Peyer's patch (tissue), 4 donors: ENCODE measurements at regions not wholly inside any gene's neighbourhood (a gene's known extent, or its start where the extent isn't known, plus 50 kb on each side); places are given as distances from the start of the nearest gene placed in this dataset.

ENCODE experiments used
- DNase-seq, 3 donors: peaks; one replicate each; pipeline ENCODE4 v3.0.0-alpha.2; 2017 to 2019
- H3K27ac ChIP-seq, 4 donors: fragments of 200-600 bp; sonication (generic); one replicate each; pipeline ENCODE4 v1.5.1; 2016 to 2019
- H3K27me3 ChIP-seq, 2 donors: fragments of 200-600 bp; sonication (generic); one replicate each; pipeline ENCODE4 v1.5.1; 2019
- H3K36me3 ChIP-seq, 3 donors: fragments of 200-600 bp; sonication (generic); one replicate each; pipeline ENCODE4 v1.5.1; 2016 to 2019
- H3K4me1 ChIP-seq, 4 donors: fragments of 200-600 bp; sonication (generic); one replicate each; pipeline ENCODE4 v1.5.1; 2016 to 2019
- H3K4me3 ChIP-seq, 4 donors: fragments of 200-600 bp; sonication (generic); 1 replicate in 3 of 4; 2 replicates in 1 of 4; pipeline ENCODE4 v1.5.1; 2016 to 2019; ENCODE audit warnings: mild to moderate bottlenecking in 1 of 4
- H3K9me3 ChIP-seq, 4 donors: fragments of 200-600 bp; sonication (generic); one replicate each; pipeline ENCODE4 v1.5.1; 2016 to 2019; ENCODE audit warnings: mild to moderate bottlenecking in 1 of 4
- POLR2A ChIP-seq, 2 donors: fragments of 450-650 bp; IDR thresholded peaks; one replicate each; pipeline ENCODE4 v1.5.1; 2017; ENCODE audit warnings: antibody characterized with exemption in 2 of 2, mild to moderate bottlenecking in 2 of 2, moderate library complexity in 2 of 2
- TF ChIP-seq, protein P1 (sequence below), 6 experiments: fragments of 450-650 bp in 4 of 6; fragments of 200-600 bp in 2 of 6; sonication (generic) in 1 of 6; IDR thresholded peaks; one replicate each; pipeline ENCODE4 v1.5.1; 2017 to 2019; ENCODE audit warnings: antibody characterized with exemption in 6 of 6, mild to moderate bottlenecking in 3 of 6, moderate library complexity in 1 of 6

DNA sequence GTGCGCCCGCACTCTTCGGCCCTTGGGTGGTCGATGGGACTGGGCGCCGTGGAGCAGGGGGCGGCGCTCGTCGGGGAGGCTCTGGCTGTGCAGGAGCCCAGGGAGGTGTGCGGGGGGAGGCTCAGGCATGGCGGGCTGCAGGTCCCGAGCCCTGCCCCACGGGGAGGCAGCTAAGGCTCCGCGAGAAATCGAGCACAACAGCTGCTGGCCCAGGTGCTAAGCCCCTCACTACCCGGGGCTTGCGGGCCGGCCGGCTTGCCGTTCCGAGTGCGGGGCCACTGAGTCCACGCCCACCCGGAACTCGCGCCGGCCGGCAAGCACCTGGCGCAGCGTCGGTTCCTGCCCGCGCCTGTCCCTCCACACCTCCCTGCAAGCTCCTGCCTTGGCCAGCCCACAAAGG lies 462.3 kb upstream of the JARID2 start:
- H3K27ac ChIP-seq = no peak overlapping the region
- no peaks in the 10 kb centered on the region for H3K36me3 ChIP-seq
- H3K9me3 ChIP-seq = no peaks in the 10 kb centered on the region
- no peak overlapping the region for H3K4me3 ChIP-seq
- no peaks in the 10 kb centered on the region for H3K27me3 ChIP-seq
- TF ChIP-seq, protein P1, sequence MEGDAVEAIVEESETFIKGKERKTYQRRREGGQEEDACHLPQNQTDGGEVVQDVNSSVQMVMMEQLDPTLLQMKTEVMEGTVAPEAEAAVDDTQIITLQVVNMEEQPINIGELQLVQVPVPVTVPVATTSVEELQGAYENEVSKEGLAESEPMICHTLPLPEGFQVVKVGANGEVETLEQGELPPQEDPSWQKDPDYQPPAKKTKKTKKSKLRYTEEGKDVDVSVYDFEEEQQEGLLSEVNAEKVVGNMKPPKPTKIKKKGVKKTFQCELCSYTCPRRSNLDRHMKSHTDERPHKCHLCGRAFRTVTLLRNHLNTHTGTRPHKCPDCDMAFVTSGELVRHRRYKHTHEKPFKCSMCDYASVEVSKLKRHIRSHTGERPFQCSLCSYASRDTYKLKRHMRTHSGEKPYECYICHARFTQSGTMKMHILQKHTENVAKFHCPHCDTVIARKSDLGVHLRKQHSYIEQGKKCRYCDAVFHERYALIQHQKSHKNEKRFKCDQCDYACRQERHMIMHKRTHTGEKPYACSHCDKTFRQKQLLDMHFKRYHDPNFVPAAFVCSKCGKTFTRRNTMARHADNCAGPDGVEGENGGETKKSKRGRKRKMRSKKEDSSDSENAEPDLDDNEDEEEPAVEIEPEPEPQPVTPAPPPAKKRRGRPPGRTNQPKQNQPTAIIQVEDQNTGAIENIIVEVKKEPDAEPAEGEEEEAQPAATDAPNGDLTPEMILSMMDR (IDR thresholded peaks at IDR 0.05) = no peak
- no peak for TF ChIP-seq POLR2A (IDR thresholded peaks at IDR 0.05)
- no peak for DNase-seq
- no peaks in the 10 kb centered on the region for H3K4me1 ChIP-seq

DNA sequence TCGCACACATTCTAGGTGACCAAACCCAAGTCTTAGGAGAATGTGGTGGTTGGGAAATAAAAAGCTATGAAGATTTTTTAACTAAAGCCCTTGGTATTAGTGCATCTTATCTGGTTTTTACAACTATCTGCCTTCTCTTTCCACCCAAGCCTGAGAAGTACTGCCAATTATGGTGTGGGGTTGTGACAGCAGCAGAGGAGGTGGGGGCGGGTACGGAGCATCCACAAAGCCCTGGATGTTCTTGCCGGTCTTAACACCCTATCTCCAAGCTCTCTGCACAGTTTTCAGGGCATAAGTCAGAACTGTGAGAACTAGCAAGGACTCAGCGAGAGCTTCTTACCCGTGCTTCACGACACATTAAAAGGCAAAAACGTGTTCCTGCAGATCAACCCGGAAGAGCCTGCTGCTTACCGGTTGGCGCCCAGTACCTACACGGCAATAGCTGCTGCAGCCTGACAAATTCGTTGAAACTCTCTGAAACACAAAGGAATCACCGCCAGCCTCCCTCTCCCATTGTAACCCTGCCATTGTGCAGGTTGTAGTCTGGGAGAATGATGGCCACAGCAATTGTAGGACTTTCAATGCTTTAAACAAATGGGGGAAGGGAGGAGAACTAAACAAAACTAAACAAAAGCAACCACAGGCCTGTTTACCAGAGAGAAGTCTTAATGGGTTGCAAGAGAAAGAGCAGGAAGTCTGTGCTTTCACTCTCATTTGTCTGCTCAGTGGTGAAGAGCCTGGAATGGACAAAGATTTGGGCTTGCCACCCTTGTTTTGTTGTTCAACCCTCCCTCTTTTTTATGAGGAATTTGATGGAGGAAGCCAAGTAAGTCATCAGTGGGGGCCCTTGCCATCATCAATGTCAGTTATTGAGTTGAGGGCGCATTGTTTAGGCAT lies 461.0 kb upstream of the JARID2 start:
- no peak for TF ChIP-seq POLR2A (IDR thresholded peaks at IDR 0.05)
- TF ChIP-seq, protein P1 (IDR thresholded peaks at IDR 0.05) = no peak
- no peaks in the 10 kb centered on the region for H3K9me3 ChIP-seq
- no peaks in the 10 kb centered on the region for H3K36me3 ChIP-seq
- H3K4me3 ChIP-seq = no peak overlapping the region
- no peaks in the 10 kb centered on the region for H3K27me3 ChIP-seq
- no peak for DNase-seq
- H3K27ac ChIP-seq = peak overlapping the region in 1 of 4 donors; percentile 14
- H3K4me1 ChIP-seq = no peaks in the 10 kb centered on the region

DNA sequence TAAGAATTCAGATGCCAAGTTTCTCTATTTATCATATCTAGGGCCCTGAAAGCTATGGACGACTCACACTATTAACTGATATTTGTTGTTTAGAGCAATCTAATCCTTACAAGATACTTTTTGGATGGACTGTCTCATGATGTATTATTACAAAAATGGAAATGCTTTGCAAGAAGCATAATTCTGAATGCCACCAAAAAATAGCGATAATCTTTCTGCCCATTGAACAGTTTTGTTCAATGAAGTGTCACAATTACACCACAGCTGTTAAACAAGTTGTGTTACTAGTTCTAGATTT lies 460.4 kb upstream of the JARID2 start:
- no peaks in the 10 kb centered on the region for H3K4me1 ChIP-seq
- no peak overlapping the region for H3K4me3 ChIP-seq
- no peaks in the 10 kb centered on the region for H3K36me3 ChIP-seq
- H3K27ac ChIP-seq = no peak overlapping the region
- TF ChIP-seq POLR2A (IDR thresholded peaks at IDR 0.05) = no peak
- TF ChIP-seq, protein P1 (IDR thresholded peaks at IDR 0.05) = no peak
- DNase-seq = no peak
- no peaks in the 10 kb centered on the region for H3K27me3 ChIP-seq
- H3K9me3 ChIP-seq = no peaks in the 10 kb centered on the region

GRCh38 chr6:14786008-14786407 lies 459.9 kb upstream of the JARID2 start:
- Histone ChIP-seq H3K36me3 (no peaks in the 10 kb centered on the region), H3K27ac (no peak overlapping the region), H3K4me1 (no peaks in the 10 kb centered on the region), H3K27me3 (no peaks in the 10 kb centered on the region), H3K4me3 (no peak overlapping the region), H3K9me3 (no peaks in the 10 kb centered on the region)
- DNase-seq = no peak
- TF ChIP-seq POLR2A (IDR thresholded peaks at IDR 0.05) = no peak
- TF ChIP-seq, protein P1 (IDR thresholded peaks at IDR 0.05) = no peak

DNA sequence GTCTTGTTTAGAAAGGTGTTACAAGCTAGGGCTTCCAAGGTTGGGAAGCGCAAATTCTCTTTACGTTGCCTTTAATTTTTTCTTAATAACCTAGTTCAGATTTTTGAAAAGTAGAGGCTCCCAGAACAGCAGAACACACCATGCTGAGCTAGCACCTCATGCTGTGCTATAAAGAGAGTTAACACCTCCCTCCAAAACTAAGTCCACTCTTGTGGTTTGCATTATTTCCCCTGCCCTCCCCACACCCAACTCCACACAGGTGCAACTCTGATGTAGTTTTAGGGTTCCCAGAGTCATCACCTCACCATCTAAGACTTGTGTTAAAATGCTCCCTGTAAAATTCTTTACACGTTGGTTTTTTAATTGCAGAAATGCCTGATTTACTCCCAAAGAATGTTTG lies 459.4 kb upstream of the JARID2 start:
- Histone ChIP-seq H3K4me1 (peaks cover 0 to under 1% (median 0%) of the 10 kb centered on the region in 4 donors), H3K4me3 (no peak overlapping the region), H3K9me3 (no peaks in the 10 kb centered on the region), H3K27ac (no peak overlapping the region), H3K36me3 (no peaks in the 10 kb centered on the region), H3K27me3 (no peaks in the 10 kb centered on the region)
- DNase-seq = no peak
- TF ChIP-seq, protein P1 (IDR thresholded peaks at IDR 0.05) = no peak
- TF ChIP-seq POLR2A (IDR thresholded peaks at IDR 0.05) = no peak
